Posterior cingulate gyrus (tissue), 11 donors: ENCODE measurements at regions not wholly inside any gene's neighbourhood (a gene's known extent, or its start where the extent isn't known, plus 50 kb on each side); places are given as distances from the start of the nearest gene placed in this dataset.
"Not testable (repeated sequence)": the region's sequence is repeated elsewhere in the genome, so short reads cannot be mapped to it uniquely, and the experiment has no call there.

Experiments
- DNase-seq, 10 donors: peaks; one replicate each; pipeline versions ENCODE4 v3.0.0 to v3.0.0-alpha.2; 2020 to 2021; ENCODE audit warnings: mixed read lengths in 3 of 10
- intact Hi-C: fragments of 100-400 bp; cut with DNase I; formaldehyde crosslinking; loops from one replicate; pipeline ENCODE4 v1.15.1; 2023

GRCh38 chr21:39084979-39085729 is 98.1 kb downstream of the PSMG1 start:
- intact Hi-C loops = no loop called here
- peak in 1 of 10 donors; percentile 77 for DNase-seq

- DNase-seq = no peak
Observed at GRCh38 chr21:39084073-39084472, 99.2 kb downstream of the PSMG1 start.

GRCh38 chr21:39083377-39084008 is 99.8 kb downstream of the PSMG1 start:
- DNase-seq = no peak
- intact Hi-C loops = no loop called here

More at GRCh38 chr21:39084073-39084472, 99.2 kb downstream of the PSMG1 start:
- intact Hi-C loops = no loop called here

- intact Hi-C loops = no loop called here
- no peak for DNase-seq
Observed at GRCh38 chr21:39082656-39083376, 100.4 kb downstream of the PSMG1 start.

DNA sequence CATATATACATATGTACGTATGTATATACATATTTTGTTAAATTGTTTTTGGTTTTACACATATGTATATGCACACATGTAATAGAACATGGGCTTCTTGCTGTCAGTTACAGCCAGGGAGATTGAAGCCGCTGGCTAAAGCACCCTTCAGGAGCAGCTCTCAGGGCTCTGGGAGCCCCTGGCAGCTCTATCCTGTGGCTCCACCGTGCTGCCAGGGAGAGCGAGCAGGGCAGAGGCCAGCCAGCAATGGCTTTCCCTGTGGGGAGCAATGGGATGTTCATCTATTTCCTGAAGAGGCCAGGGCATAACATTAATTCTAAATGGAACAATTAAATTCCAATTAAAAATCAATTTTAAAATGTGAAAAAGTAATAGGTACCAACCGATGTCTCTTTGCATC is 102.9 kb downstream of the PSMG1 start:
- DNase-seq = no peak
- intact Hi-C loops = no loop called here

- intact Hi-C loops = no loop called here
- peak in 7 of 10 donors; percentile 31 to 91 (median 67) for DNase-seq
Observed at GRCh38 chr21:39079617-39080016, 103.6 kb downstream of the PSMG1 start.

DNA sequence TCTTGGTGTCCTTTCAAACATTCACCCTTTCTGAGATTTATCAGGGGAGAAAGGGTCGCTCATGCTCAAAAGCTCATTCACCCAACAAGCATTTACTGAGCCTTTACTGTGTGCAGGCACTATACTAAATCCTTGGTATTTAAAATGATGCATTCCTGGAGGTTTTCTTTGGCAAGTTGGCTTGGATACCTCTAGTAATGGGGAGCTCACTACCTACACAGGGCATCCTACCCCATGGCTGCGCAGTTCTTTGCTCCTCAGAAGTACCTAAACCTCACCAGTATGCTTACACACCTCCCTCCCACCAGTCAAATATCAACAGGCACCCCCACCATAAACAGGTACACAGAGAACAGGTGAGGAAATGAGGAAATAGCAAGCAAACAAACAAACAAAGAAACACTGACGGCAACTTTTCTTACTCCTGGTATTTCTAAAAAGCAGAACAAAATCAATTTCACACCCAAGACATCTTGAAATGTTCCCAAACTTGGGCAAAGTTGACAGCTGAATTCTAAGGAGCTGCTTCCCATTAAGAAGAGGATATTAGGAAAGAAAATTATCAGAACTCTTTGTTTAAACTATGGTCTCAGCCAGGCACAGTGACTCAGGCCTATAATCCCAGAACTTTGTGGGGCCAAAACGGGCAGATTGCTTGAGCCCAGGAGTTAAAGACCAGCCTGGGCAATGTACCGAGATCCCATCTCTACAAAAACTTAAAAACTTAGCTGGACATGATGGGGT is 104.8 kb downstream of the PSMG1 start:
- DNase-seq = no peak
- intact Hi-C loops = no loop called here

DNA sequence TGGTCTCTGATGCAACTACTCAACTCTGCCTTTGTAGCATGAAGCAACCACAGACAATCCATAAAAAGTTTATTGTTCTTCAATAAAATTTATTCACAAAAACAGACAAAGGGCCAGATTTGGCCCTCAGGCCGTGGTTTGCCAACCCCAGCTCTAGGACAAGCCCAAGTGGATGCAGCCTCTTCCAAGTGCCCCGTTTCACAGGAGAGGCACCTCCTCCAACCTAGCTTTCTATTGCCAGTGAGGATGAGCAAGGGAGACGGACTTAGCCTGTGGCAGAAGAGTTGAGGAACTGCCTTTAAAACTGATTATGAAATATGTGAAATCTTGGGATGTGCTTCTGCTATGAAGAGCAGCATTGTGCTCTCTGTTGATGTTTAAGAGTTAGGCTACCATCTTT is 105.4 kb downstream of the PSMG1 start:
- DNase-seq = no peak
- intact Hi-C loops = no loop called here

DNA sequence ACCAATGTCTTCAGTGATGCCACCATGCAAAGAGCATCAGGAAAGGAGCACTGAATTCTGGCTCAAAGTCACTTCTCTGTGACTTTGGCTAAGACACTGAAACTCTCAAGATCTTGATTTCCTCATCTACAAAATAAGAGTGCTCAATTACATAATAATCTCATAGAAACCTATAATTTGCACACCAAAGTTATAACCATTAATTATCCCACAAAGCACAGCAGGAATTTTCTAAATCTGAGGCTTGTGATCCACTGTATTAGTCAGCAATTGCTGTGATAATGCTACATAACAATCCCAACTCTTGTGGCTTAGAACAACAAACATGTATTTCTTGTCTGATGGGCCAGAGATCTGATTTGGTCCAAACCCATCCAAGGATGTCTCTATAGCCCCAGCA is 108.7 kb downstream of the PSMG1 start:
- intact Hi-C loops = no loop called here
- no peak for DNase-seq

DNA sequence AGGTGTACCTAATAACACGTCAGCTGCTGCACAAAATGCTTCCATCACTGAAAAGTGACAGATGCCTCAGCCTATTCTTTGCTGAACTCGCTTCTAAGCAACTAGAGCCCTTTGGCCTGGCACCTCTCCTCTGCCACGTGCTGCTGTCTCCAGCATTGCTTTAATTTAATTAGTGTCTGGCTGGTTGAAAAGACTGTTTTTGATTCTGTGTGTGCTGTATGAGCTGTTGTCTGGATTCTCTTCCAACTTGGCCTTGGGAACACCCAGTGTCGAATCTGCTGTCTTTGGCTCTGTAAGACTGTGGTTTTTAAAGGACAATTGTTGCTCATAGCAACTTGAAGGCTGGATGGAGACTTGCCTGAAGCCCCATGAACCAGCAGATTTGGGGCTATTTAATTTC is 109.5 kb downstream of the PSMG1 start:
- intact Hi-C loops = no loop called here

GRCh38 chr21:39073063-39073462 is 110.2 kb downstream of the PSMG1 start:
- DNase-seq = peak in 6 of 10 donors; percentile 42 to 84 (median 62)
- intact Hi-C loops = no loop called here

More for the DNA sequence above, 109.5 kb downstream of the PSMG1 start:
- DNase-seq = no peak

DNA sequence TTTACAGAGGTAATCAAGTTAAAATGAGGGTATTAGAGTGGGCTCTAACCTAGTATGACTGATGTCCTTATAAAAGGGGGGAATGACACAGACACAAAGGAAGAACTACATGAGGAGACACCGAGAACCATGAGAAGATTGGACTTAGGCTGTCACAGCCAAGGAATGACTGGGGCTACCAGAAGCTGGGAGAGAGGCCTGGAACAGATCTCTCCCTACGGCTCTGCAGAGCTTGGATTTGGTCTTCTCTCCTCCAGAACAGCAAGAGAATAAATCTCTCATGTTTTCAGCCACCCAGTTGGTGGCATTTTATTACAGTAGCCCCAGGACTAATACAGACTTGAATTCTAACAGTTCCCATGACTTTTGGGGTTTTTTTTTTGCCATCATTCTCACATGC is 110.8 kb downstream of the PSMG1 start:
- DNase-seq = no peak
- intact Hi-C loops = no loop called here

DNA sequence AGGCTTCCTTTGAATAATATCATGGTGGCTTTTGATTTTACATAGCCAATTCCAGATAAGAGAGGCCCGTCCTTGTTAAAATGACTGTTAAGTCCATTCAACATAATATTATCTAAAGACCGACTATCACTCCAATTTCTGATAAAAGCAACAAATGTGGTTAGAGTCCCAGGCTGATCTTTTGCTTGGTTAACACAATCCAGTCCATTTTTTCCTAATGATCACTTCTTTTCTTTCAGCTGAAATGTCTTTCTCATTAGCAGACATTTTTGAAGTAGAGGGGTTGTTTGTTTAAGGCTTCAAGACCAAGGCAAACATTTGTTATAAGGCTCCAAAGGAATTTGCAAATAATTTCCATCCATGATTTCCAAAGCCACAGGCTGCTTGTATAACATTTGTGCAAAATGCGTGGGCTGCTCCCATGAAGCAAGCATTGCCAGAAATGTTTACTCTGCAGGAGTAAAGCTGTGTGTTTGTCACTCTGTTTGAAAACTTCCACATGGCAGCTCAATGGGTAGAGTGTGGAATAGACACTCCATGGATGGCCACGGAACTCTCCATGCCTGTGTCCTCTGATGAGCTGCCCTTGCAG is 111.5 kb downstream of the PSMG1 start:
- no peak for DNase-seq
- intact Hi-C loops = no loop called here

GRCh38 chr21:39069856-39070255 is 113.4 kb downstream of the PSMG1 start:
- DNase-seq, intact Hi-C loops: not testable (repeated sequence)

- intact Hi-C loops = no loop called here
- DNase-seq = peak in 1 of 10 donors; percentile 32
Observed at GRCh38 chr21:39066829-39067780, 116.1 kb downstream of the PSMG1 start.

GRCh38 chr21:39065917-39066316 is 117.3 kb downstream of the PSMG1 start:
- intact Hi-C loops = no loop called here
- no peak for DNase-seq

- intact Hi-C loops = no loop called here
- no peak for DNase-seq
Observed at GRCh38 chr21:39064325-39065012, 118.8 kb downstream of the PSMG1 start.

GRCh38 chr21:39063517-39063916 is 119.7 kb downstream of the PSMG1 start:
- DNase-seq = no peak
- intact Hi-C loops = no loop called here

GRCh38 chr21:39062196-39062595 is 121.1 kb downstream of the PSMG1 start:
- DNase-seq = peak in 1 of 10 donors; percentile 70
- intact Hi-C loops = no loop called here
